ENCODE measurements at regions not wholly inside any gene's neighbourhood (a gene's known extent, or its start where the extent isn't known, plus 50 kb on each side); places are given as distances from the start of the nearest gene placed in this dataset.

DNA sequence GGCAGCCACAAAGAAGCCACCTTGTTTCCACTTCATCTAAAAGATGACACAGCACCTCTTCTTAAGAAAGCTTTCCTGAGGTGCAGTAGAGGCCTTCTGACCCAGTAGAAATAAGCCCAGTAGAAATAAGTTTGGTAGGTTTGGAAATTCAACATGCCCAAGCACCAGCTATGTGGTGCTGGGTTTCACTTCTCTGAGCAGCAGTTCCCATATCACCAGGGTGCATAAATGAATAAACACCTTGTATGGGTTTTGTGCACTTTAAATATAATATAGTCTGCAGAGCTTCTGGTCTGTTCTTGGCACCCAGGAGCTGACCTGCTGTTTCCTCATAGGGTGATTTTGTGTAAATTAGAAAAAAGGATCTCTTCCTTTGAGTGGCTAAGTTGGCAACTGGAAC lies 492.4 kb upstream of the SORCS1 start:
- H3K27me3 ChIP-seq (ENCODE audit: low read length): no peaks in the 10 kb centered on the region
- no peaks in the 10 kb centered on the region for H3K79me2 ChIP-seq (ENCODE audit: insufficient read depth, low read length)
- TF ChIP-seq EZH2phosphoT487 (conservative IDR thresholded peaks at IDR 0.05; ENCODE audit: low read length): no peak
- TF ChIP-seq, protein P1, sequence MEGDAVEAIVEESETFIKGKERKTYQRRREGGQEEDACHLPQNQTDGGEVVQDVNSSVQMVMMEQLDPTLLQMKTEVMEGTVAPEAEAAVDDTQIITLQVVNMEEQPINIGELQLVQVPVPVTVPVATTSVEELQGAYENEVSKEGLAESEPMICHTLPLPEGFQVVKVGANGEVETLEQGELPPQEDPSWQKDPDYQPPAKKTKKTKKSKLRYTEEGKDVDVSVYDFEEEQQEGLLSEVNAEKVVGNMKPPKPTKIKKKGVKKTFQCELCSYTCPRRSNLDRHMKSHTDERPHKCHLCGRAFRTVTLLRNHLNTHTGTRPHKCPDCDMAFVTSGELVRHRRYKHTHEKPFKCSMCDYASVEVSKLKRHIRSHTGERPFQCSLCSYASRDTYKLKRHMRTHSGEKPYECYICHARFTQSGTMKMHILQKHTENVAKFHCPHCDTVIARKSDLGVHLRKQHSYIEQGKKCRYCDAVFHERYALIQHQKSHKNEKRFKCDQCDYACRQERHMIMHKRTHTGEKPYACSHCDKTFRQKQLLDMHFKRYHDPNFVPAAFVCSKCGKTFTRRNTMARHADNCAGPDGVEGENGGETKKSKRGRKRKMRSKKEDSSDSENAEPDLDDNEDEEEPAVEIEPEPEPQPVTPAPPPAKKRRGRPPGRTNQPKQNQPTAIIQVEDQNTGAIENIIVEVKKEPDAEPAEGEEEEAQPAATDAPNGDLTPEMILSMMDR (IDR thresholded peaks at IDR 0.05; ENCODE audit: insufficient read depth, low read length, poor library complexity, severe bottlenecking): no peak
- H2AFZ ChIP-seq (ENCODE audit: low read depth, low read length, severe bottlenecking): no peak overlapping the region
- H3K36me3 ChIP-seq (ENCODE audit: low read length): no peaks in the 10 kb centered on the region
- H3K4me2 ChIP-seq (ENCODE audit: low read depth, low read length, poor library complexity, severe bottlenecking): no peak overlapping the region
- H3K27ac ChIP-seq (ENCODE audit: low read depth, low read length): no peak overlapping the region
- H4K20me1 ChIP-seq (ENCODE audit: low read depth, low read length): no peaks in the 10 kb centered on the region
- no peaks in the 10 kb centered on the region for H3K9me3 ChIP-seq (ENCODE audit: insufficient read depth, low read length)
- no peaks in the 10 kb centered on the region for H3F3A ChIP-seq (ENCODE audit: insufficient read depth)
- H3K4me3 ChIP-seq (ENCODE audit: insufficient read depth, low read length, poor library complexity, severe bottlenecking): no peak overlapping the region
- H3K9ac ChIP-seq (ENCODE audit: low read length): no peak overlapping the region
- no peaks in the 10 kb centered on the region for H3K9me2 ChIP-seq (replicated peaks; ENCODE audit: insufficient read depth, low read length)

DNA sequence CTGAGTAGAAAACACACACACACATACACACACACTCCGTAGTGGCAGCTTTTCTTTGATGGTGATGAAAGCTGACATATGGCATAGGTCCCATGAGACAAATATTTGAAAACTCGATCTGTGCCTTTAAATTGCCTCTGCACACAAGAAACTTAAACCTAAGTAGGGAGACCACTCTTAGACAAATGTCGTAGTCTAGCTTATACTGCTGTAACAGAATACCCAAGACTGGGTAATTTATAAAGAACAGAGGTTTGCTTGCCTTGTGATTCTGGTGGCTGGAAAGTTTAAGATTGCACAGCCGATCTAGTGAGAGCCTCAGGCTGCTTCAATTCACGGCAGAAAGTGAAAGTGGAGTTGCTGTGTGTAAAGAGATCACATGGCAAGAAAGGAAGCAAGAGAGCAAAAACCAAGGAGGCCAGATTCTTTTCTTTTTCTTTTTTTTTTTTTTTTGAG lies 489.4 kb upstream of the SORCS1 start:
- Histone ChIP-seq H3K27me3 (ENCODE audit: low read length) (no peaks in the 10 kb centered on the region), H3F3A (ENCODE audit: insufficient read depth) (no peaks in the 10 kb centered on the region), H3K79me2 (ENCODE audit: insufficient read depth, low read length) (no peaks in the 10 kb centered on the region), H3K9ac (ENCODE audit: low read length) (no peak overlapping the region), H3K36me3 (ENCODE audit: low read length) (no peaks in the 10 kb centered on the region), H3K9me3 (ENCODE audit: insufficient read depth, low read length) (no peaks in the 10 kb centered on the region), H3K27ac (ENCODE audit: low read depth, low read length) (no peak overlapping the region), H3K4me3 (ENCODE audit: insufficient read depth, low read length, poor library complexity, severe bottlenecking) (no peak overlapping the region), H2AFZ (ENCODE audit: low read depth, low read length, severe bottlenecking) (no peak overlapping the region), H4K20me1 (ENCODE audit: low read depth, low read length) (no peaks in the 10 kb centered on the region), H3K9me2 (replicated peaks; ENCODE audit: insufficient read depth, low read length) (no peaks in the 10 kb centered on the region), H3K4me2 (ENCODE audit: low read depth, low read length, poor library complexity, severe bottlenecking) (no peak overlapping the region)
- TF ChIP-seq EZH2phosphoT487 (conservative IDR thresholded peaks at IDR 0.05; ENCODE audit: low read length): no peak
- TF ChIP-seq, protein P1 (IDR thresholded peaks at IDR 0.05; ENCODE audit: insufficient read depth, low read length, poor library complexity, severe bottlenecking): no peak

DNA sequence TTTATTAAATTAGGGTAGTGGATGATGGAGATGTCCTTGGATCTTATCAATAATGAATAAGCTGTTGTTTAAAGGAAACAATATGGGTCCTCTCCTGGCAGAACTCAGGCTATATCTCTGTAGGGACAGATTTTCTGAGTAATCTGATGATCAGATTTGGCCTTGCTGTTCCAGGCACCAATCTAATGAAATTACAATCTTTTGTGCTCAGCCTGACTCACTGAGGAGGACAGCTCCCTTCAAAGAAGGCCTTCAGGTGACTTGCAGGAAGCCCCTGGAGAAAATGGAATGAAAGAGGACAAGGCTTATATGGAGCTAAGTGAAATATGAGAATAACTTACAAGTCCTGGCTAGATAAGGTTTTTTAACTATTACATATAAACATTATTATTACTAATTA lies 486.4 kb upstream of the SORCS1 start:
- H3K9me2 ChIP-seq (replicated peaks; ENCODE audit: insufficient read depth, low read length): no peaks in the 10 kb centered on the region
- H3K27me3 ChIP-seq (ENCODE audit: low read length): no peaks in the 10 kb centered on the region; the same call in 1 of the 2 replicates
- H2AFZ ChIP-seq (ENCODE audit: low read depth, low read length, severe bottlenecking): no peak overlapping the region
- H3F3A ChIP-seq (ENCODE audit: insufficient read depth): no peaks in the 10 kb centered on the region
- no peaks in the 10 kb centered on the region for H3K36me3 ChIP-seq (ENCODE audit: low read length)
- H4K20me1 ChIP-seq (ENCODE audit: low read depth, low read length): no peaks in the 10 kb centered on the region
- H3K9me3 ChIP-seq (ENCODE audit: insufficient read depth, low read length): no peaks in the 10 kb centered on the region
- no peak overlapping the region for H3K27ac ChIP-seq (ENCODE audit: low read depth, low read length)
- H3K79me2 ChIP-seq (ENCODE audit: insufficient read depth, low read length): no peaks in the 10 kb centered on the region
- H3K4me3 ChIP-seq (ENCODE audit: insufficient read depth, low read length, poor library complexity, severe bottlenecking): no peak overlapping the region
- H3K4me2 ChIP-seq (ENCODE audit: low read depth, low read length, poor library complexity, severe bottlenecking): no peak overlapping the region
- TF ChIP-seq, protein P1 (IDR thresholded peaks at IDR 0.05; ENCODE audit: insufficient read depth, low read length, poor library complexity, severe bottlenecking): no peak
- no peak for TF ChIP-seq EZH2phosphoT487 (conservative IDR thresholded peaks at IDR 0.05; ENCODE audit: low read length)
- no peak overlapping the region for H3K9ac ChIP-seq (ENCODE audit: low read length)
